NCI-H2107 (cell line): ENCODE measurements at regions not wholly inside any gene's neighbourhood (a gene's known extent, or its start where the extent isn't known, plus 50 kb on each side); places are given as distances from the start of the nearest gene placed in this dataset.

Experiments
- DNase-seq: peaks from one replicate; lab custom pipeline; 2025; lab: John Stamatoyannopoulos, UW

GRCh38 chr4:59243038-59243437 is 1957.1 kb upstream of the ADGRL3 start:
- DNase-seq = no peak

GRCh38 chr4:59247032-59247431 is 1953.1 kb upstream of the ADGRL3 start:
- no peak for DNase-seq

- DNase-seq = no peak
Observed at GRCh38 chr4:59248313-59248712, 1951.8 kb upstream of the ADGRL3 start.

DNA sequence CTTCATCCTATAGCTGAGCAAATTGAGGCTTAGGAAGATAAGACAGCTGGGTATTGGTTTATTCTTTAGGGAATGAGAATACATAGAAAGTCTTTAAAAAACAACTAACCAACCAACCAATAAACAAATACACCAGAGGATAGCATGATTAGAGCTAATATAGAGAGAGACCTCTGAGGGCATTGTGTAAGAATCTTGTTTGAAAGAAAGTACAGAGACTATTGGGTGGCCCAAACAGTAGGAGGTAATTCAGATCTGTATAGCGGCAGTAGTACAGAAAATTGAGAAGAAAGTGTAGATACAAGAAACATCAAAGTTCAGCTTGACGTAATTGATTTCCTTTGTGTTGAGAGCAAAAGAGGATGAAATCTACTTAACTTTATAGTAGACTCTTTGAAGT is 1951.0 kb upstream of the ADGRL3 start:
- DNase-seq = no peak

- DNase-seq = no peak
Observed at GRCh38 chr4:59258002-59258401, 1942.1 kb upstream of the ADGRL3 start.

- no peak for DNase-seq
Observed at GRCh38 chr4:59307609-59308008, 1892.5 kb upstream of the ADGRL3 start.

- no peak for DNase-seq
Observed at GRCh38 chr4:59314637-59315036, 1885.5 kb upstream of the ADGRL3 start.

DNA sequence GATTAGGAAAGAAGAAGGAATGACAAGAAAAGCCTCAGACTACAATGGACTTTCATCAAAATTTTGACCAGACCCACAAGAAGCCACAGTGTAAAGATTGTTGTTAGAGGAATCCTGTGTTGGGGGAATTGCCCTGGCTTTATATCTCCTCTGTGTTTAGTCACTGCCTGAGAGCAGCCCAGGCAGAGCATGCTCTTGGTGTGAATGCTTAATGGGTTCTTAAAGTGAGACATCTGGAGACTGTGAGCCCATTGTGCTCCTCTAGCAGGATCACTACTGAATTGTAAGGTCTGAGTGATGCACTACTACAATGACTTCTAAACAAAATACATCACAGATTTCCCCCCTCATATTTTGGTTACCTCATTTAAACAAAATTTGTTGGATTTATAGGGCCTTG is 1860.5 kb upstream of the ADGRL3 start:
- no peak for DNase-seq

DNA sequence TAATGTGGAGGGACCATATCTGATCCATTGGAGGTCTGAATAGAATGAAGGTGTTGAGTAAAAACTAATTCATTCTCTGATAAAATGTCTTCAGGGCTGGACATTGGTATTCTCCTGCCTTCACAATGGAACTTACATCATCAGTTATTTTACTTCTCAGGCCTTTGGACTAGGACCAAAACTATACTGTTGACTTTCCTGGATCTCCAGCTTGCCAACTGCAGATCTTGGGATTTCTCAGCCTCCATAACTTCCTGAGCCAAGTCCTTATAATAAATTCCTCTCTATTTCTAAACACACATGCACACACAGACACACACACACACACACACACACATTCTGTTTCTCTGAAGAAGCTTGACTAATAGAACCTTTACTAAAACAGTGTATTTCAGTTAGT is 1858.6 kb upstream of the ADGRL3 start:
- no peak for DNase-seq

DNA sequence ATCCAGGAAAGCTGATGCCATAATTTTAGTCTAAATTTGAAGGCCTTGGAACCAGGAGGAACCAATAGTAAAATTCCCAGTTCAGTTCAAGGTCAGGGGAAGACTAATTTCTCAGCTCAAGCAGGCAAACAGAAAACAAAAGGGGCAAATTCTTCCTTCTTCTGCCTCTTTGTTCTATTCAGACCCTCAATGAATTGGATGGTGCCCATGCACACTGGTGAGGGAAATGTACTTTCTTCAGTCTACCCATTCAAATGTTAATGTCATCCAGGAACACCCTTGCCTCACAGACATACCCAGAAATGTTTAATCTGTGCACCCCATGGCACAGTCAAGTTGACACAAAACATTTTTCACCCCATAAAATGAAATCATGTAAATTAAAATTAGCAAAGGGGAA is 1851.2 kb upstream of the ADGRL3 start:
- no peak for DNase-seq

DNA sequence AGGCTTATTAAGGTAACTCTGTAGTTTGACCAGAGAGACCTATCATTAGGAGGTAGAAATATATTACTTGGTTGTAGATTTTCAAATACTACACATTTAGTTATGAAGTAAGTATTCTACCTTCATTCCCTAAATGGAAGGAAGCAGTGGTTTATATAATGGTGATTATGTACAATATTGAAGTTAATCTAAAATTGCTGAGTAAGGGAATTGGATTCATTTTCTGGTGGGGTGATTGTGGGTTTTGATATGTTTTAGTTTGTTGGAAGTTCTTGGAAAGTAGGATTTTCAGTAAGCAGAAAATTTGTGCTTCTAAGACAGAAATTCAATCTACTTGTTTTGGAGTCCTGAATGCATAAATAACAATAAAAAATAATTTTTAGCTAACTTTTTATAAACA is 1830.9 kb upstream of the ADGRL3 start:
- no peak for DNase-seq

GRCh38 chr4:59374416-59374815 is 1825.7 kb upstream of the ADGRL3 start:
- DNase-seq = no peak

- DNase-seq = no peak
Observed at GRCh38 chr4:59380841-59381366, 1819.2 kb upstream of the ADGRL3 start.

GRCh38 chr4:59381591-59381990 is 1818.5 kb upstream of the ADGRL3 start:
- no peak for DNase-seq

DNA sequence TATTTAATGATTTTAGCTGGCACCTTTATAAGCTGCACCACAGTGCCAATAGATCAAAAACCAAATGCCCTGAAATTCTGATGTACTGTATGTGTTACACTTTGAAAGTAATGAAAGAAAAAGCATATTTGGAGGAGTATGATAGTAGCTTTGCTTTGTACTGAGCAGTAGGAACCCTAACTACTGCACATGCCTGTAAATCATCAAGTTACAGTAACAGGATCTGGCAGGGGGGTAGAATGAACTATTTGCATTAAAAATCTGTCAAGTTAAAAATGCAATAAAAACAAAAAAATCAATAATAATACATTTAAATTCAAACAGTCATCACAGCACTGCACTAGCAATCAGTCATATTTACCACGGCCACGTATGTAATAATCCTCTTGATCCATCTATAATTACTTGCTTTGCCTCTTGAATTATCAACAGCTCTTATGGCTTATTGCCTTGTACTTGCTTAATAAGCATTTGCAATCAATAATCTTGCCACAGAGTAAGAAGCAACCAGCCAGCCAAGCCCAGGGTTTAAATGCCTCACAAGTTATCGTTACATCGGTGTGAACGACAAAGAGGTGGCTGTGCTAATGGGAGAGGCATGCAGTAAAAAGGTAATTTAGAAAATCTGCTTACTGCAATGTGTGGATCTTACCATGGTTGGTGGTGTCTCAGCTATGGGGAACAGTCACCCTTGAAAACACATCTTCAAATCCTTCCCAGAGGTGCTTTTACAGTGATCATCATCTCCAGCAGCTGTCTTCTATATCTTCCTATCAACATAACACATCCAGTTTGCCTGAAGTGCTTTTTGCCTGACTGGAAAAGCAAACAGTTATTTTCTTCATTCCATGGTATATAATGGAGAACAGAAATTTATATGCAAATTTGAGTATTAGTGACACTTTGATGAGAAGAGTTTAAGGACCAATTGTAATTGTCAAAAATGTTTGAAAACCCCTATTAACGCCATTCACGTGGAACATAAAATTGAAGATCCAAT is 1812.1 kb upstream of the ADGRL3 start:
- DNase-seq = no peak

- no peak for DNase-seq
Observed at GRCh38 chr4:59393780-59394179, 1806.3 kb upstream of the ADGRL3 start.

DNA sequence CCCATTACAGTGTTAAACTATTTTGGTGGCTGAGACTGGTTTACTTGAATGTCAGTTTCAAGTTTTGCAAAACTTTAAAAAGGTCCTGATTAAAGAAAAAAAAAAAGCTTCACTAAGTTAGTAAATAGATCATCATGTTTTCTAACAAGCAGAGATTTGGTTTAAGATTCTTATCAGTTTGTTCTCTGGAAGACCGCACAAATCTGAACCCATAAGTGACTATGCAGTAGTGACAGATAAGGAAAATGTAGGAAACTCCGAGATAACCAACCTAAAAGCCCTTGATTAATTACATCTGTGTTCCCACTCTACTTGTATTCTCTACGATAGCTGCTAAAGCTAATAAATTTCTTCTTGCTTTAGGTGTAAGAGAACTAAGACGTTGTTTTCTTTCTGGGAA is 1799.8 kb upstream of the ADGRL3 start:
- no peak for DNase-seq

- no peak for DNase-seq
Observed at GRCh38 chr4:59409647-59410046, 1790.5 kb upstream of the ADGRL3 start.

- no peak for DNase-seq
Observed at GRCh38 chr4:59412739-59413138, 1787.4 kb upstream of the ADGRL3 start.

DNA sequence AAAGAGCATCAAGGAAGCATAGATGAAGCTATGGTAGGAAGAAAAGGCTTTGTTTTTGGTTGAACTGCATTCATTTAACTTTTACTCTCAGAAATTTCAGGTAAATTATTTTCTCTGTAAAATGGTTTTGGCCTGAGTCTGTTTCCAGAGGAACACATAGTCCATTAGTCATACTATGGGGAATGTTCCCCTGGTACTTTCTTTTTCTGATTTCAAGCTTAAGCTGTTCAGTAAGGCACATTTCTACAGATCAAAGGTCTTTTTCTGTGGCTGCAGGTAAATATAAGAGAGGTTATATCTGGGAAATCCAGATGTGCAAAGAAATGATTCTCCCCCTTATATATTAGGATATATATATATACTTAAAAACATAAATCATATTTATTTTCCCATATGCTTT is 1744.4 kb upstream of the ADGRL3 start:
- DNase-seq = no peak

DNA sequence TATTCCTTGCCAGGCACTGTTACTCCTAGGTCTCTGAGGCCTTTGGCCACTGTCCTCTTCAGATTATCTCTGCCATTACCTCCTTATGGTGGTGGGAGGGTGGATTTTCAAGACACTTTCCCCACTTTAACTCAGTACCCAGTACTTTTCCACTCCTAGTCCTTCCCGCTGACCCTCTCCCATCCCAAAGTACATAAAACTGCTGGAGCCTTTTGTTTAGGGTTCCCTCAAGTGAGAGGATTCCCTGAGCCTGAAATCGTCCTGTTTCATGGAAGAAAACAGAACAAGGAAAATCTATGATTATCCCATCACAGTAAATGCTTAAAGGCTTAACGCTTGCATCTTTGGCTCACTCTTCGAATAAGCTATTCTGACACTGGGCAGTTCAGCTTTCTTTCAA is 1742.5 kb upstream of the ADGRL3 start:
- no peak for DNase-seq

GRCh38 chr4:59484944-59485343 is 1715.2 kb upstream of the ADGRL3 start:
- DNase-seq = no peak

- no peak for DNase-seq
Observed at GRCh38 chr4:59500103-59500502, 1700.0 kb upstream of the ADGRL3 start.

DNA sequence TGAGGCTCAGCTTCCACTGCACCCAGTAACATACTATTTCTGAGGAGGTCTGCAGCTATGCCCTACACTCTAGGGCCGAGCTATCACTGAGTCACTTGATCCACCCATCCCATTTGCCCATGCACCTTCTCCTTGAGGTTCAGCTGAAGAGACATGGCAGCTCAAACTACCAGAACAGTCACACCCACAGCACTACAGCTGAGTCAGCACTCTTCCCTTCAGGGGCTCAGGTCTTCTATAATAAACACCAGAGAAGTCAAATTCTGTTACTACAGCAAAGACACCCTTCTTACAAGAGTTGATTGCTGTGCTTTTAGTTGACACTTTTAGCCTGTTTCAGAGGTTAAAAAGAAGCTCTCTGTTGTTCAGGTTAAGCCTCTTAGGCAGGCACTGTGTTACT is 1696.4 kb upstream of the ADGRL3 start:
- DNase-seq = no peak
